ENCODE measurements at regions not wholly inside any gene's neighbourhood (a gene's known extent, or its start where the extent isn't known, plus 50 kb on each side); places are given as distances from the start of the nearest gene placed in this dataset.

GRCh38 chr7:25520017-25520416 is 291.7 kb upstream of the NPVF start:
- TF ChIP-seq EP300 (conservative IDR thresholded peaks at IDR 0.05; ENCODE audit: poor library complexity, severe bottlenecking) (no peak), EZH2 (IDR thresholded peaks at IDR 0.05; ENCODE audit: borderline replicate concordance, insufficient read depth, low read length, poor library complexity, severe bottlenecking) (no peak), MXI1 (conservative IDR thresholded peaks at IDR 0.05; ENCODE audit: poor library complexity, severe bottlenecking) (no peak), REST (IDR thresholded peaks at IDR 0.05; ENCODE audit: borderline replicate concordance) (no peak), CTCF (IDR thresholded peaks at IDR 0.05; ENCODE audit: poor library complexity, severe bottlenecking) (no peak), TAF1 (IDR thresholded peaks at IDR 0.05; ENCODE audit: low read depth) (no peak), POLR2AphosphoS5 (IDR thresholded peaks at IDR 0.05) (no peak)
- Histone ChIP-seq H3K9me3 (ENCODE audit: low read length) (no peaks in the 10 kb centered on the region), H3K4me2 (ENCODE audit: low read length) (no peak overlapping the region), H3K27ac (ENCODE audit: low read length) (no peak overlapping the region), H3F3A (ENCODE audit: insufficient read depth, low read length, poor library complexity, severe bottlenecking) (no peaks in the 10 kb centered on the region), H3K9me2 (ENCODE audit: insufficient read depth, low read length) (no peaks in the 10 kb centered on the region), H3K9ac (ENCODE audit: low read length) (no peak overlapping the region), H3K36me3 (ENCODE audit: insufficient read depth, low read length) (no peaks in the 10 kb centered on the region), H3K4me3 (ENCODE audit: low read length) (no peak overlapping the region), H3K27me3 (ENCODE audit: insufficient read depth, low read depth, low read length) (no peaks in the 10 kb centered on the region), H4K20me1 (ENCODE audit: insufficient read depth) (no peaks in the 10 kb centered on the region), H2AFZ (ENCODE audit: low read depth, low read length) (no peak overlapping the region), H3K79me2 (replicated peaks; ENCODE audit: insufficient read depth, low read length) (no peaks in the 10 kb centered on the region)

GRCh38 chr7:25520516-25520915 is 292.2 kb upstream of the NPVF start:
- Histone ChIP-seq H3K4me3 (ENCODE audit: low read length) (no peak overlapping the region), H3F3A (ENCODE audit: insufficient read depth, low read length, poor library complexity, severe bottlenecking) (no peaks in the 10 kb centered on the region), H3K4me2 (ENCODE audit: low read length) (no peak overlapping the region), H3K27me3 (ENCODE audit: insufficient read depth, low read depth, low read length) (no peaks in the 10 kb centered on the region), H2AFZ (ENCODE audit: low read depth, low read length) (no peak overlapping the region), H3K9me3 (ENCODE audit: low read length) (no peaks in the 10 kb centered on the region), H3K9ac (ENCODE audit: low read length) (no peak overlapping the region), H3K9me2 (ENCODE audit: insufficient read depth, low read length) (no peaks in the 10 kb centered on the region), H3K27ac (ENCODE audit: low read length) (no peak overlapping the region), H3K79me2 (replicated peaks; ENCODE audit: insufficient read depth, low read length) (no peaks in the 10 kb centered on the region), H3K36me3 (ENCODE audit: insufficient read depth, low read length) (no peaks in the 10 kb centered on the region), H4K20me1 (ENCODE audit: insufficient read depth) (no peaks in the 10 kb centered on the region)
- TF ChIP-seq SMC3 (conservative IDR thresholded peaks at IDR 0.05; ENCODE audit: poor library complexity): no peak
- no peak for TF ChIP-seq EP300 (conservative IDR thresholded peaks at IDR 0.05; ENCODE audit: poor library complexity, severe bottlenecking)
- no peak for TF ChIP-seq TAF1 (IDR thresholded peaks at IDR 0.05; ENCODE audit: low read depth)
- no peak for TF ChIP-seq CTCF (IDR thresholded peaks at IDR 0.05; ENCODE audit: poor library complexity, severe bottlenecking)
- TF ChIP-seq RAD21 (conservative IDR thresholded peaks at IDR 0.05): no peak
- TF ChIP-seq POLR2AphosphoS5 (IDR thresholded peaks at IDR 0.05): no peak
- TF ChIP-seq EZH2 (IDR thresholded peaks at IDR 0.05; ENCODE audit: borderline replicate concordance, insufficient read depth, low read length, poor library complexity, severe bottlenecking): no peak
- no peak for TF ChIP-seq REST (IDR thresholded peaks at IDR 0.05; ENCODE audit: borderline replicate concordance)
- TF ChIP-seq MXI1 (conservative IDR thresholded peaks at IDR 0.05; ENCODE audit: poor library complexity, severe bottlenecking): no peak

All from neural cell (in vitro differentiated cells).